Upper lobe of left lung (tissue), 4 donors: ENCODE measurements at regions not wholly inside any gene's neighbourhood (a gene's known extent, or its start where the extent isn't known, plus 50 kb on each side); places are given as distances from the start of the nearest gene placed in this dataset.

Experiments used
- POLR2A ChIP-seq, 4 donors: fragments of 450-650 bp; IDR thresholded peaks; one replicate each; pipeline ENCODE4 v1.5.1; 2016 to 2017; ENCODE audit warnings: antibody characterized with exemption in 4 of 4, mild to moderate bottlenecking in 2 of 4
- POLR2AphosphoS5 ChIP-seq, 2 donors: sonication (generic); formaldehyde crosslinking; IDR thresholded peaks; one replicate each; pipeline ENCODE4 v1.5.1; 2017; ENCODE audit warnings: antibody characterized with exemption in 2 of 2
- TF ChIP-seq, protein P1 (sequence below), 6 experiments: fragments of 450-650 bp in 4 of 6; fragments of 200-600 bp in 2 of 6; sonication (generic) in 2 of 6; IDR thresholded peaks; one replicate each; pipeline ENCODE4 v1.5.1; 2016 to 2019; ENCODE audit warnings: antibody characterized with exemption in 6 of 6

DNA sequence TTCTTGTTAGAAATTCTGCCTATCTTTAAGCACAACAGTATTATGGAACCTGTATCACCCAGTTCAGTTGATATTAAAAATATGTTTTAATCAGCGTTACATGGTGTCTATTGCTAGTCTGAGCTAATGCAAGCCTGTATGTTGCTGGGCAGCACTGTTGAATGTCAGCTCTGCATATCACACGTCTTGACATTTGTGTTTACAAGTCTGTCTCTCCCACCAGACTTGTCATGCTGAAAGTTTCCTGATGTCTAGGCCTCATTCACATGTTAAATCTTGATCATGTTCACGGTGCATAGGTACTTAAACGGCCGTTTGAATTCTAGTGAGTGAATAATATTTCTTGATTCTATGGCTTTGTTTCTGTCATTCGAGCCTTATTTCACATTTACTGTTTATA lies 385.0 kb downstream of the SOCS6 start:
- TF ChIP-seq, protein P1, sequence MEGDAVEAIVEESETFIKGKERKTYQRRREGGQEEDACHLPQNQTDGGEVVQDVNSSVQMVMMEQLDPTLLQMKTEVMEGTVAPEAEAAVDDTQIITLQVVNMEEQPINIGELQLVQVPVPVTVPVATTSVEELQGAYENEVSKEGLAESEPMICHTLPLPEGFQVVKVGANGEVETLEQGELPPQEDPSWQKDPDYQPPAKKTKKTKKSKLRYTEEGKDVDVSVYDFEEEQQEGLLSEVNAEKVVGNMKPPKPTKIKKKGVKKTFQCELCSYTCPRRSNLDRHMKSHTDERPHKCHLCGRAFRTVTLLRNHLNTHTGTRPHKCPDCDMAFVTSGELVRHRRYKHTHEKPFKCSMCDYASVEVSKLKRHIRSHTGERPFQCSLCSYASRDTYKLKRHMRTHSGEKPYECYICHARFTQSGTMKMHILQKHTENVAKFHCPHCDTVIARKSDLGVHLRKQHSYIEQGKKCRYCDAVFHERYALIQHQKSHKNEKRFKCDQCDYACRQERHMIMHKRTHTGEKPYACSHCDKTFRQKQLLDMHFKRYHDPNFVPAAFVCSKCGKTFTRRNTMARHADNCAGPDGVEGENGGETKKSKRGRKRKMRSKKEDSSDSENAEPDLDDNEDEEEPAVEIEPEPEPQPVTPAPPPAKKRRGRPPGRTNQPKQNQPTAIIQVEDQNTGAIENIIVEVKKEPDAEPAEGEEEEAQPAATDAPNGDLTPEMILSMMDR (IDR thresholded peaks at IDR 0.05): no peak
- TF ChIP-seq POLR2AphosphoS5 (IDR thresholded peaks at IDR 0.05): no peak
- no peak for TF ChIP-seq POLR2A (IDR thresholded peaks at IDR 0.05)
